ENCODE measurements at regions not wholly inside any gene's neighbourhood (a gene's known extent, or its start where the extent isn't known, plus 50 kb on each side); places are given as distances from the start of the nearest gene placed in this dataset.
A peak's percentile ranks its signal among the peaks of the same experiment; 100 is the strongest.

DNA sequence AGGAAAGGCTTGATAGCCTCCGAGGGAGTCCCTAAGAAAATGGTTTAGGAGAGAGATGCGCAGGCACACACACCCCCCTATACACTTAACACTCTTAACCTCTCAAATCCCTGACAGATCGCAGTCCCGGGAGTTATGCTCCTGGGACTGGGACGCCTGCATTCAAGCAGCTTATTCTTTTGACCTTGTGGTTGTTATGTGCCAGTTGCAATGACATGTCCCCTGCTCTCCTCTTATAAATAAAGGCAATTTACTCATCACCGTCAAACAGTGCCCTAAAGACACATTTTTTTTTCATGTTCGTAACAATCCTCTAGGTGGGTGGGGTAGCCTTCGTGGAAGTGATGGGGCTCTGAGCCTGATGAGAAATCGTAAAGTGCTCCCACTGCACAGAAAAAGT is 162.2 kb downstream of the LRRC30 start:
- H3K27me3 ChIP-seq (ENCODE audit: insufficient read depth, low read length), result no peaks in the 10 kb centered on the region
- no peak overlapping the region for H4K8ac ChIP-seq (replicated peaks; ENCODE audit: insufficient read length, low read depth, low read length)
- Mint-ChIP-seq H3K9me3 (no peaks in the 10 kb centered on the region), H3K4me3 (no peak overlapping the region), H3K27ac (peak overlapping the region in 1 of 3 experiments; percentile 71; a peak in 1 of 7 replicates), H3K36me3 (ENCODE audit: insufficient read depth in 1 of 3, low read depth in 3 of 3) (no peaks in the 10 kb centered on the region), H3K27me3 (ENCODE audit: low read depth) (no peaks in the 10 kb centered on the region), H3K4me1 (peaks cover 0 to 7% of the 10 kb centered on the region in 2 experiments; a peak in 1 of 4 replicates)
- no peak overlapping the region for H2BK12ac ChIP-seq (ENCODE audit: insufficient read length, low read depth, low read length)
- H3K4ac ChIP-seq (ENCODE audit: low read depth, low read length), result no peak overlapping the region
- no peak overlapping the region for H3K18ac ChIP-seq (ENCODE audit: insufficient read length, low read depth, low read length)
- H4K20me1 ChIP-seq (ENCODE audit: control insufficient read depth, insufficient read depth, insufficient read length), result no peaks in the 10 kb centered on the region
- H4K5ac ChIP-seq (ENCODE audit: insufficient read length, low read depth, low read length), result no peak overlapping the region
- no peak overlapping the region for H2BK5ac ChIP-seq (ENCODE audit: insufficient read length, low read length)
- H3K9me3 ChIP-seq (ENCODE audit: control insufficient read depth, low read depth, low read length), result no peaks in the 10 kb centered on the region
- no peak overlapping the region for H2AFZ ChIP-seq (ENCODE audit: low read length)
- no peak overlapping the region for H2BK20ac ChIP-seq (ENCODE audit: low read depth, low read length, poor library complexity, severe bottlenecking)
- no peak for DNase-seq
- no peak overlapping the region for H3K23ac ChIP-seq (ENCODE audit: insufficient read length, low read depth, low read length)
- H3K4me1 ChIP-seq (ENCODE audit: insufficient read depth, low read length), result no peaks in the 10 kb centered on the region
- TF ChIP-seq, protein P1, sequence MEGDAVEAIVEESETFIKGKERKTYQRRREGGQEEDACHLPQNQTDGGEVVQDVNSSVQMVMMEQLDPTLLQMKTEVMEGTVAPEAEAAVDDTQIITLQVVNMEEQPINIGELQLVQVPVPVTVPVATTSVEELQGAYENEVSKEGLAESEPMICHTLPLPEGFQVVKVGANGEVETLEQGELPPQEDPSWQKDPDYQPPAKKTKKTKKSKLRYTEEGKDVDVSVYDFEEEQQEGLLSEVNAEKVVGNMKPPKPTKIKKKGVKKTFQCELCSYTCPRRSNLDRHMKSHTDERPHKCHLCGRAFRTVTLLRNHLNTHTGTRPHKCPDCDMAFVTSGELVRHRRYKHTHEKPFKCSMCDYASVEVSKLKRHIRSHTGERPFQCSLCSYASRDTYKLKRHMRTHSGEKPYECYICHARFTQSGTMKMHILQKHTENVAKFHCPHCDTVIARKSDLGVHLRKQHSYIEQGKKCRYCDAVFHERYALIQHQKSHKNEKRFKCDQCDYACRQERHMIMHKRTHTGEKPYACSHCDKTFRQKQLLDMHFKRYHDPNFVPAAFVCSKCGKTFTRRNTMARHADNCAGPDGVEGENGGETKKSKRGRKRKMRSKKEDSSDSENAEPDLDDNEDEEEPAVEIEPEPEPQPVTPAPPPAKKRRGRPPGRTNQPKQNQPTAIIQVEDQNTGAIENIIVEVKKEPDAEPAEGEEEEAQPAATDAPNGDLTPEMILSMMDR (conservative IDR thresholded peaks at IDR 0.05), result no peak
- no peaks in the 10 kb centered on the region for H3K79me1 ChIP-seq (ENCODE audit: insufficient read depth, low read depth, low read length, poor library complexity, severe bottlenecking)
- no CpG with 5 or more reads among the region's 9 CpGs for WGBS (ENCODE audit: extremely low coverage, insufficient read length, low lambda C conversion rate)
- no peak overlapping the region for H3K27ac ChIP-seq (ENCODE audit: insufficient read length, low read depth, low read length)
- H3K56ac ChIP-seq (ENCODE audit: insufficient read length, low read depth, low read length), result no peak overlapping the region
- no peak overlapping the region for H2BK120ac ChIP-seq (ENCODE audit: low read depth, low read length, poor library complexity, severe bottlenecking)
- H3K9ac ChIP-seq (ENCODE audit: extremely low read depth, insufficient read length, low read length), result no peak overlapping the region
- H4K91ac ChIP-seq (ENCODE audit: insufficient read length, low read depth, low read length), result no peak overlapping the region
- H3K14ac ChIP-seq (ENCODE audit: insufficient read depth, low read length), result no peak overlapping the region
- H3K79me2 ChIP-seq (ENCODE audit: insufficient read depth, low read length), result no peaks in the 10 kb centered on the region
- no peak overlapping the region for H3K4me2 ChIP-seq (ENCODE audit: insufficient read depth, insufficient read length, low read length)
- no peak overlapping the region for H2AK5ac ChIP-seq (ENCODE audit: insufficient read length, low read length)
- no peaks in the 10 kb centered on the region for H3K23me2 ChIP-seq (ENCODE audit: insufficient read length, low read depth, low read length, poor library complexity, severe bottlenecking)
- H2BK15ac ChIP-seq (ENCODE audit: low read depth, low read length), result no peak overlapping the region
- H3T11ph ChIP-seq (ENCODE audit: low read length), result no peak overlapping the region

All from H9 (cell line).